Epithelial cell of proximal tubule (primary cell): ENCODE measurements at regions not wholly inside any gene's neighbourhood (a gene's known extent, or its start where the extent isn't known, plus 50 kb on each side); places are given as distances from the start of the nearest gene placed in this dataset.

Source experiments
- DNase-seq: peaks from one replicate; pipeline ENCODE4 v3.0.0-alpha.2; 2011; ENCODE audit warnings: low read depth
- H3K4me3 ChIP-seq: 2 replicates; pipeline ENCODE4 v1.5.1; 2011; ENCODE audit warnings: low read depth, mild to moderate bottlenecking, low read length
- TF ChIP-seq, protein P1 (sequence below): conservative IDR thresholded peaks from 2 replicates; pipeline ENCODE4 v1.5.1; 2012; ENCODE audit warnings: low read depth, mild to moderate bottlenecking, low read length

DNA sequence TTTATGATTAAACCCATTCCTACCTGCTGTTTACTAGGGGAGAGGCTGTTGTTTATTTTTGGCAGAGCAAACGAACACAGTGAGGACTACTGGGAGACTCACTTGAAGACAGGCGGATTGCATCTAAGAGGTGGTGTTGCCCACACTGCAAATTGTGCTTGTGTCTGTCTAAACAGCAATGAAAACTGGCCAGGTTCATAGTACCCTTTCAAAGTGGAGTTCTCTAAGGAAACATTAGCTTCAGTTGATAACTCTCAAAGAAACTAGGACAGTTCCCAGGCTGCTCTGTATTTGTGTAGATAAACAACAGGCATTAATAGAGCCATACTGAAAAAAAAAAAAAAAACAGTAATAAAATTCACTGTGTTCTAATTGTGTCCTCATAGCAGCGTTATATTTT, 466.0 kb upstream of the RGS6 start:
- TF ChIP-seq, protein P1, sequence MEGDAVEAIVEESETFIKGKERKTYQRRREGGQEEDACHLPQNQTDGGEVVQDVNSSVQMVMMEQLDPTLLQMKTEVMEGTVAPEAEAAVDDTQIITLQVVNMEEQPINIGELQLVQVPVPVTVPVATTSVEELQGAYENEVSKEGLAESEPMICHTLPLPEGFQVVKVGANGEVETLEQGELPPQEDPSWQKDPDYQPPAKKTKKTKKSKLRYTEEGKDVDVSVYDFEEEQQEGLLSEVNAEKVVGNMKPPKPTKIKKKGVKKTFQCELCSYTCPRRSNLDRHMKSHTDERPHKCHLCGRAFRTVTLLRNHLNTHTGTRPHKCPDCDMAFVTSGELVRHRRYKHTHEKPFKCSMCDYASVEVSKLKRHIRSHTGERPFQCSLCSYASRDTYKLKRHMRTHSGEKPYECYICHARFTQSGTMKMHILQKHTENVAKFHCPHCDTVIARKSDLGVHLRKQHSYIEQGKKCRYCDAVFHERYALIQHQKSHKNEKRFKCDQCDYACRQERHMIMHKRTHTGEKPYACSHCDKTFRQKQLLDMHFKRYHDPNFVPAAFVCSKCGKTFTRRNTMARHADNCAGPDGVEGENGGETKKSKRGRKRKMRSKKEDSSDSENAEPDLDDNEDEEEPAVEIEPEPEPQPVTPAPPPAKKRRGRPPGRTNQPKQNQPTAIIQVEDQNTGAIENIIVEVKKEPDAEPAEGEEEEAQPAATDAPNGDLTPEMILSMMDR, result no peak
- DNase-seq, result no peak

DNA sequence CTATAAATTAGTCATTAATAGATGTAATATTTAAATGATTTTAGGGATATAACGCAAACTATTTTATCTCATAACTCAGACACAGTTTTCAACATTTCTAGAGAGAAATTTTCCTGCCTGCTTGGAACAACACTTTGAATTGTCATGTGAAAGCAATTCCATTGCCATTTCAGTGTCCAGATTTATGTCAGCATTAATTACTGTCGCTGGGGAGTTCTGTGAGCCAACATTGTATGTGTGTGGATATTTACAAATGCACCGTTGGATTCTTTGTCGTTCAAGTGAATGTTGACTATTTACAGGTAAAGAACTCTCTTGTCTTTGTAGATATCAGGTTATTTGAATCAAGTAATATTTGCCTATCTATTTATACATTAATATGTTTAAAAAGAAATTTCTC, 465.3 kb upstream of the RGS6 start:
- TF ChIP-seq, protein P1, result no peak
- no peak overlapping the region for H3K4me3 ChIP-seq
- no peak for DNase-seq

More for the DNA sequence above, 466.0 kb upstream of the RGS6 start:
- no peak overlapping the region for H3K4me3 ChIP-seq

DNA sequence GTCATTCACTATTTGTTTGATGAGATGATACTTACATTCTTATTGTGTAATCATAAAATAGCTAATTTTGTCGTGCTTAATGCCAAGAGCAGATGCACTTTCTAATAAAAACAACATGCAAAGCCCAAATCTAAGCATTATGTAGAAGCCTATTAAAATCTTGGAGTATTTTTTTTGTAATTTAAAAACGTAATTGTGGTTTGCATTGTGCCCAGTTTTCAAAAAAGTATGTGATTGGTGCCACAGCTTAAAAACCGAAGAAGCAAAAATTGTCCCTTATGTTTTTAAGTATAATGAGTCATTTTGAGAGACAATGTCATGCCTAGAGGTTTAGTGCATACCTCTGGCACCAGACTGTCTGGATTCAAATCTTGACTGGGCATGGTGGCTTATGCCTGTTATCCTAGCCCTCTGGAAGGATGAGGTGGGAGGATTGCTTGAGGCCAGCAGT, 464.8 kb upstream of the RGS6 start:
- no peak for DNase-seq

DNA sequence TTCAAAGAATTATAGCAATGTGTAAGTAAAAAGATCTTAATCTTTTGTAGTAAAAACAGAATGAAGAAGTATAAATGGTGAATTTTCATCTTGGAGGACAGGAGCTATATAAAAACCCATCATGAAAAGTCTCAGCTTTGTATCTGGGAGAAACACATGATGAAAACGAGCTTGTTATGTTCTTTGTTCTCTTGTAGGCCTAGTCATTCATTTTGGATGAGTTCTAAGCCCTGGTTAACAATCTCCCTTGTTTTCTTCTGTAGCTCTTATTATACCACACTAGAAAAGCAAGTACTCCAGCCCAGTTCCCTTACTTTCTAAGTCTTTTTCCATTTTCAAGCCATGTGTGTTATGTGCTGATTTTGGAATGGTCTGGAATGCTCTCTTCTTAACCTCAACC, 463.5 kb upstream of the RGS6 start:
- no peak for DNase-seq
- no peak overlapping the region for H3K4me3 ChIP-seq
- TF ChIP-seq, protein P1, result no peak

More for the DNA sequence above, 464.8 kb upstream of the RGS6 start:
- H3K4me3 ChIP-seq, result no peak overlapping the region
- TF ChIP-seq, protein P1, result no peak

DNA sequence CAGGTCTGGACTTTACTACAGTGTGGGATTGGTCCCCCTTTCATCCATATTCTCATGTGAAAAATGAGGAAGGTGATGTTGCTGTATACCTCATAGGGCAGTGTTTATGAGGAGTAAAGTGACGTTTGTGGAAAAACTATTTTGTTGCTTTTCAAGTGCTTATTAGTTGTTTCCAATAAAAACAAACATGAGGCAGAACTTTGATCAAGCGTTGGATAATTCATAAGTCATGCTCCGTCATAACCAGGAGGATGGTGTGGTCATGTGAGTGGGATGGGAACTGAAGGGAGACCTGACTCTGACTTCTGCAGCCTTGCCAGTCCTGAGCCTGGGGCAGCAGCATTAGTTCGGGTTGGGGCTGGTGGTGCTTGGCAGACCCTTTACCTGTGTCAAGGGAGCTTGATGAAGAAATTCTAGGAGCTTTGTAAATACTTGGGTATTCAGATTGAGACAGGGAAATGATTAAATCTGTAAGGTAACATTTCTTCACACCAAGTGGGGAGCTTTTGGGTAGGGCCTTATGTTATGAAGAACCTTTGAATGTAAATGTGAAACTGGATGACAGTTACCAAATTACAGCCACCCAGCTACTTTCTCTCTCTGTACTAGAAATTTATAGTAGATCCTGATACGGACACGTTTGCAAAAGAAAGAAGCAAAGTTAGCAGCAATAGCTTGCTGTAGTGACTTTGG, 462.4 kb upstream of the RGS6 start:
- TF ChIP-seq, protein P1, result no peak
- DNase-seq, result no peak
- H3K4me3 ChIP-seq, result no peak overlapping the region

DNA sequence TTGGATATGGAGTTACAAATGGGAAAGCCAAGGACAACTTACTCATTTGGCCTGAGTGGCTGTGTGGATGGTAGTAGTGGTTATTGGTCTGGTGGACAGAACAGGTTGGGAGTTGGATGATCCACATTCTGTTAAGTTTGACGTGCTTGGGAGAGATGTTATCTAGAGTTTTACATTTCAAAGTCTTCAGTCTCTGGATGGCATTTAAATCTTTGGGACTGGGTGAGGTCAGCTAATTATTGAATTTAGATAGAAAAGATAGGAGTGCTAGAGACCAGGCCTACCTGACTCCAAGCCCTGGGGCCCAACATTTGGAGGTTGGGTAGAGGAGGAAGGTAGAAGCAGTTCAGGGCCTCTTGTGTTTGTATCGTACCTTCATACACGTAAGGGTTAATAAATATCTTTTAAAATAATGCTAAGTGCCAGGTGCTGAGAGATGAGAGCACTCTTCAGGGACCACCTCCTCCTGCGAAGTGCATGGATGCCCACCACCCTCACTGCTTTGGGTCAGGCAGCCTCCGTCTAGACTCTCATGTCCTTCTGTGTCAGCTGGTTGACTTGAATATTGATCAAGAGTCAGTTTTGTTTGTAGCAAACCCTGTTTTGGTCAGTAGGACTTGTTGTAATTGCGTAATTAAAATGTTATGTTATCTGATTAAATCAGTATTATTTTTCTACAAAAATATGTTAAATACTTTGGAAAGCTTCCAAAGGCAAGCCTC, 460.4 kb upstream of the RGS6 start:
- no peak overlapping the region for H3K4me3 ChIP-seq
- no peak for DNase-seq
- TF ChIP-seq, protein P1, result no peak
